GM12878 (cell line): ENCODE measurements at regions not wholly inside any gene's neighbourhood (a gene's known extent, or its start where the extent isn't known, plus 50 kb on each side); places are given as distances from the start of the nearest gene placed in this dataset.

Experiments
- ATAC-seq: fragments of 200-7000 bp; cut with Tn5 transposase; 3 replicates; pipeline ENCODE4 v1.9.1; 2020; ENCODE audit warnings: mild to moderate bottlenecking, moderate library complexity
- BruUV-seq: library from RNA; stranded (reverse); fragments of 400-500 nt; replicated peaks from 2 replicates; lab custom pipeline; 2021; lab: Mats Ljungman, UMichigan
- CTCF ChIA-PET: fragments of 300-600 bp; sonication (Branson Sonifier 250); formaldehyde crosslinking; extraction: SDS; loops from one replicate; lab custom pipeline; 2021; ENCODE audit warnings: inconsistent platforms; lab: Yijun Ruan, JAX
- POLR2A ChIA-PET: fragments of 350-600 bp; formaldehyde crosslinking; extraction: SDS; loops from one replicate; lab custom pipeline; 2021; ENCODE audit warnings: inconsistent platforms; lab: Charles Lee
- RAD21 ChIA-PET: fragments of 300-600 bp; sonication (Branson Sonifier 250); formaldehyde crosslinking; loops from one replicate; lab custom pipeline; 2023; ENCODE audit warnings: antibody characterized with exemption; ENCODE audit not compliant: unreplicated experiment; lab: Charles Lee
- SMC1A ChIA-PET: fragments of 300-600 bp; sonication (Branson Sonifier 250); formaldehyde crosslinking; loops from one replicate; lab custom pipeline; 2023; ENCODE audit not compliant: unreplicated experiment, uncharacterized antibody; lab: Charles Lee
- DNase-seq: peaks from one replicate; pipeline ENCODE4 v3.0.0-alpha.2; 2011; ENCODE audit warnings: low read depth, low spot score
- FAIRE-seq: peaks from 3 replicates; lab custom pipeline; 2011; peaks lifted over from hg19 to GRCh38; lab: Jason Lieb, UNC
- H2AFZ ChIP-seq: 2 replicates; pipeline ENCODE4 v1.6.0; 2011; ENCODE audit warnings: low read depth, low read length, control low read depth; ENCODE audit not compliant: control insufficient read depth
- H3K27ac ChIP-seq: 2 replicates; pipeline ENCODE4 v1.5.1; 2011; ENCODE audit warnings: control low read depth; ENCODE audit not compliant: control insufficient read depth, insufficient read depth
- H3K27me3 ChIP-seq, 2 experiments: replicated peaks in 1 of 2; 2 replicates each; pipeline versions ENCODE4 v1.6.0 to v1.6.1; 2011; ENCODE audit warnings: low read length in 1 of 2; ENCODE audit not compliant: control insufficient read depth in 2 of 2, insufficient read depth in 2 of 2
- H3K36me3 ChIP-seq, 2 experiments: 2 replicates each; pipeline ENCODE4 v1.5.1; 2011; ENCODE audit warnings: low read length in 1 of 2; ENCODE audit not compliant: control insufficient read depth in 2 of 2, insufficient read depth in 2 of 2
- H3K4me1 ChIP-seq: 2 replicates; pipeline ENCODE4 v1.6.1; 2011; ENCODE audit warnings: mild to moderate bottlenecking, low read length, moderate library complexity, mixed read lengths; ENCODE audit not compliant: control insufficient read depth, insufficient read depth
- H3K4me2 ChIP-seq: 2 replicates; pipeline ENCODE4 v1.6.0; 2011; ENCODE audit warnings: control low read depth; ENCODE audit not compliant: control insufficient read depth, insufficient read depth
- H3K4me3 ChIP-seq: fragments of 200-600 bp; sonication (generic); 2 replicates; pipeline ENCODE4 v1.5.1; 2016
- H3K79me2 ChIP-seq: 2 replicates; pipeline ENCODE4 v1.6.0; 2011; ENCODE audit warnings: low read length; ENCODE audit not compliant: control insufficient read depth, insufficient read depth
- H3K9ac ChIP-seq: 2 replicates; pipeline ENCODE4 v1.8.0; 2011; ENCODE audit warnings: low read length, control low read depth, mixed read lengths; ENCODE audit not compliant: control insufficient read depth, insufficient read depth
- H3K9me3 ChIP-seq: replicated peaks from 3 replicates; pipeline ENCODE4 v1.5.1; 2011; ENCODE audit warnings: mild to moderate bottlenecking, low read length; ENCODE audit not compliant: control insufficient read depth, insufficient read depth
- H4K20me1 ChIP-seq: 2 replicates; pipeline ENCODE4 v1.6.0; 2011; ENCODE audit not compliant: control insufficient read depth, insufficient read depth
- CBX5 ChIP-seq: sonication (generic); IDR thresholded peaks from 2 replicates; pipeline ENCODE4 v1.6.1; 2016; ENCODE audit warnings: low read depth, moderate library complexity, mild to moderate bottlenecking, inconsistent platforms
- EGR1 ChIP-seq, 2 experiments: IDR thresholded peaks; 1 replicate in 1 of 2; 2 replicates in 1 of 2; pipeline ENCODE4 v1.6.1; 2011 to 2012; ENCODE audit warnings: low read depth in 2 of 2, low read length in 2 of 2, borderline replicate concordance in 1 of 2, mild to moderate bottlenecking in 1 of 2, moderate library complexity in 1 of 2
- ELK1 ChIP-seq: IDR thresholded peaks from 2 replicates; pipeline ENCODE4 v1.6.1; 2012; ENCODE audit warnings: low read depth, low read length, improper control_type of control experiment
- GABPA ChIP-seq: IDR thresholded peaks from 2 replicates; pipeline ENCODE4 v1.6.1; 2014; ENCODE audit warnings: antibody characterized with exemption, low read depth, mild to moderate bottlenecking, inconsistent platforms
- IRF3 ChIP-seq: fragments of 450-650 bp; IDR thresholded peaks from 2 replicates; pipeline ENCODE4 v1.6.1; 2014; ENCODE audit warnings: mild to moderate bottlenecking
- MYB ChIP-seq: fragments of 150-350 bp; IDR thresholded peaks from 2 replicates; pipeline ENCODE4 v1.6.1; 2014; ENCODE audit warnings: mild to moderate bottlenecking, low read depth, low read length, borderline replicate concordance
- NKRF ChIP-seq: fragments of 450-650 bp; conservative IDR thresholded peaks from 2 replicates; pipeline ENCODE4 v1.6.1; 2017; ENCODE audit warnings: mild to moderate bottlenecking, moderate library complexity
- PAX5 ChIP-seq: IDR thresholded peaks from 2 replicates; pipeline ENCODE4 v1.6.1; 2011; ENCODE audit warnings: low read depth, low read length, borderline replicate concordance
- WGBS: methylation state at CpG from one replicate; pipeline ENCODE4 v1.1.6; 2016; ENCODE audit warnings: low lambda C conversion rate; ENCODE audit not compliant: insufficient replicate concordance, insufficient coverage; ENCODE audit errors: missing lambda C conversion rate; 5-methylcytosine and 5-hydroxymethylcytosine counted together
- in situ Hi-C: fragments of 300-500 bp; cut with MboI; formaldehyde crosslinking; loops from 9 replicates; pipeline ENCODE4 v1.14.3; 2018; ENCODE audit warnings: mixed read lengths
- intact Hi-C: fragments of 100-400 bp; cut with micrococcal nuclease; formaldehyde crosslinking; loops from one replicate; pipeline ENCODE4 v1.14.2; 2022; ENCODE audit not compliant: unreplicated experiment

DNA sequence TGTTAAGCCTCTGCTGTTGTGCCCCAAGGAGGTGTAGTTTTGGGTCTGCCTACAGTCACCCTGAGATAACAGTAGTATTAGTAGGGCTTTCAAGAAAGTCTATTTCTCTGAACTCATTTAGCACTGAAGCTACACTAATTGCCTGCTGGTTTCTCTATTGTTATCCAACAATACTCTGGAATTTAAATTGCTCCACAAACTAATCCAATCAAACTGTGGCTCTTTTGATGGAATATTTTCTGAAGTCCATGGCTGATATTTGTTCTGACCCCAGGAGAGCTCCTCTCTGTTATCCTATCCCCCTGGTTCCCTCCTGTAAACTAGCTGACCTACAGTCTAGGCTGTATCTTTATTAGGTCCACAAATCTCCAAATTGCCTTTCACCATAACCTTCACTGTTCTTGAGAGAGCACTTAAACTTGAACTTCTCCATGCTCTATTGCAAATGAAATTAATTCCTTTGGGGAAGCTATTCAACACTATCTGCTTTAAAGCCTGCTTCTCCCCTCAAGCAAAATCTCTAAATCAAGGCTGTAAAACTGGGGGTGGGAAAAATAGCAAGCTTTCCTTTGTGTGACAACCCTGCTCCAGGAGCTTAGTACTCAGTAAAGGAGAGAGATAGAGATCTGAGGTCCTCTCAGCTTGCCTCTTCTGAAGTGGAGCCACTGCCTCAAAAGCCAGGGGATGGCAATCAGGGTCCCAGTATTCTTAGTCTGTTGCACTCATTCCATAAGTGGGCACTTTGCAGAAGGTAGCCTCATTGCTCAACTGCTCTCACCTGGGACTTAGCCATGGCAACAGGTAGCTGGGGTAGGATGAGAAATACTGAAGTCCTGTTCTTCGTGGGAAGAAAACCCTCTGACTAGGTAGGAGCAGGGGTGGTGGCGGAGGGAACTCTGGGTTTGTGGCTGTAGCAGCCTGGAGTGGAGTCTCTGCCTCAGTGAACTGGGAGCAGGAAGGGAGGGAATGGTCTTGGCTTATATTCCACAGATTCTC lies 110.9 kb downstream of the MACIR start:
- 0% methylated on average over 2 of the region's 2 CpGs for WGBS
- no peaks in the 10 kb centered on the region for H3K79me2 ChIP-seq
- no peaks in the 10 kb centered on the region for H3K9me3 ChIP-seq
- no peaks in the 10 kb centered on the region for H3K4me1 ChIP-seq
- intact Hi-C loops (no loop called here), in situ Hi-C loops (no loop called here)
- H2AFZ ChIP-seq: no peak overlapping the region
- no peak overlapping the region for H3K4me3 ChIP-seq
- no TSS peak for BruUV-seq
- ChIA-PET CTCF (no interaction called here), SMC1A (no interaction called here), RAD21 (no interaction called here), POLR2A (no interaction called here)
- no peak overlapping the region for H3K27ac ChIP-seq
- ATAC-seq: no peak
- no peak for FAIRE-seq
- no peak overlapping the region for H3K9ac ChIP-seq
- H3K4me2 ChIP-seq: no peak overlapping the region
- H3K36me3 ChIP-seq: no peaks in the 10 kb centered on the region
- TF ChIP-seq GABPA (no peak), EGR1 (IDR thresholded peaks at IDR 0.05; ENCODE audit: borderline replicate concordance in 1 of 2, low read depth in 2 of 2, low read length in 2 of 2) (no peak), MYB (no peak), PAX5 (no peak)
- H3K27me3 ChIP-seq: no peaks in the 10 kb centered on the region
- no peak for DNase-seq
- no peaks in the 10 kb centered on the region for H4K20me1 ChIP-seq

- ChIA-PET POLR2A (no interaction called here), RAD21 (no interaction called here), SMC1A (no interaction called here), CTCF (interaction anchor here (1.3 kb wide), 1 partner anchor 135 kb away, joined by 4 read pairs; no protein-coding TSS in a partner anchor)
- ATAC-seq (no peak), DNase-seq (no peak), FAIRE-seq (no peak)
- H2AFZ ChIP-seq: no peak overlapping the region
- no peaks in the 10 kb centered on the region for H3K4me1 ChIP-seq
- no peaks in the 10 kb centered on the region for H3K79me2 ChIP-seq
- intact Hi-C loops (no loop called here), in situ Hi-C loops (no loop called here)
- no peaks in the 10 kb centered on the region for H3K27me3 ChIP-seq
- H3K36me3 ChIP-seq: no peaks in the 10 kb centered on the region
- no TSS peak for BruUV-seq
- no peak overlapping the region for H3K9ac ChIP-seq
- H3K9me3 ChIP-seq: no peaks in the 10 kb centered on the region
- no peak overlapping the region for H3K4me3 ChIP-seq
- H4K20me1 ChIP-seq: no peaks in the 10 kb centered on the region
- H3K4me2 ChIP-seq: no peak overlapping the region
- WGBS: 4% methylated on average over 2 of the region's 2 CpGs
- no peak overlapping the region for H3K27ac ChIP-seq
- TF ChIP-seq NKRF (no peak), IRF3 (no peak), CBX5 (no peak), ELK1 (no peak)
- TF ChIP-seq, all 136 proteins: peak for 0
These were observed 109.1 kb downstream of the MACIR start for GRCh38 chr5:103367702-103368101.
